HT-29 (cell line): ENCODE measurements at regions not wholly inside any gene's neighbourhood (a gene's known extent, or its start where the extent isn't known, plus 50 kb on each side); places are given as distances from the start of the nearest gene placed in this dataset. TPM values are rescaled to one million over a fixed set of nuclear protein-coding genes. Genes with fewer than 3 reads are reported as not detected.

Experiments used
- DNase-seq: peaks from one replicate; pipeline ENCODE4 v3.0.0-alpha.2; 2015; ENCODE audit warnings: low spot score
- small RNA-seq: library from RNA; depleted of rRNA; stranded (forward); fragments of <200 nt; gene quantifications from one replicate; pipeline ENCODE3, GENCODE V24; 2014

DNA sequence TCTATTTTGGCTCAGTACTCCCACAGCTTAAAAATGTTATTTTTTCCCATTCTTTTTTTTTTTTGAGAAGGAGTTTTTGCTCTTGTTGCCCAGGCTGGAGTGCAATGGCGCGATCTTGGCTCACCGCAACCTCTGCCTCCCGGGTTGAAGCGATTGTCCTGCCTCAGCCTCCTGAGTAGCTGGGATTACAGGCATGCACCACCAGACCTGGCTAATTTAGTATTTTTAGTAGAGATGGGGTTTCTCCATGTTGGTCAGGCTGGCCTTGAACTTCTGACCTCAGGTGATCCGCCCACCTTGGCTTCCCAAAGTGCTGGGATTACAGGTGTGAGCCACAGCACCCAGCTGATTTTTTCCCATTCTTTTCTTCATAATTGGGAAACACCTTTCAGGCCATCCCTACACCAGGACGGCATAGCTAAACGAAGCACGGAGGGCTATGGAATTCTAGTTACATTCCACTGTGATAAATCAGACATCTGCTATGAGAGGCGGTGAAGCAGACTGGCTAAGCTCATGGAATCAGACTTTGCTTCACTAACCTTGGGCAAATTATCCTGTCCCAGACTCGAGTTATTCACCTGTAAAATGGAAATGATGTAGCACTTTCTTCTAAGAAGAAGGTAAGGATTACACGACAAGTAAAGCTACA lies 68.7 kb upstream of the ZFAND5 start:
- peak; percentile 44 for DNase-seq

DNA sequence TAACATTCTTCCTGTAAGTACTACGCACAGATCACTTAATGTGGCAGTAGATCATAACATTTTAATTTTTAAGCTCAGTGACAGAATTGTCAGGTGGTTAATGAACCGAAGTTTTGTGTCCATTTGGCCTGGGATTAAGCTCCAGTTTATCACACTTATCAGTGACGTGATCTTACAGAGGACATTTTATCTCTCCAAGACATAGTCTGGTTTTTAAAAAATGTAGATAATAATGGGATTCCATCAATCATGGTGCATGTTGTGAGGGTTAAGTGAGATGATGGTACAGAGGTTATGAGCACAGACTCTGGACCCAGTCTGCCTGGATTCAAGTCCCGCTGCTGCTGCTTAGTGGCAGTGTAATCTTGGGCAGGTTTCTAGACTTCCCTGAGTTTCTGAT lies 66.0 kb upstream of the ZFAND5 start:
- no peak for DNase-seq

DNA sequence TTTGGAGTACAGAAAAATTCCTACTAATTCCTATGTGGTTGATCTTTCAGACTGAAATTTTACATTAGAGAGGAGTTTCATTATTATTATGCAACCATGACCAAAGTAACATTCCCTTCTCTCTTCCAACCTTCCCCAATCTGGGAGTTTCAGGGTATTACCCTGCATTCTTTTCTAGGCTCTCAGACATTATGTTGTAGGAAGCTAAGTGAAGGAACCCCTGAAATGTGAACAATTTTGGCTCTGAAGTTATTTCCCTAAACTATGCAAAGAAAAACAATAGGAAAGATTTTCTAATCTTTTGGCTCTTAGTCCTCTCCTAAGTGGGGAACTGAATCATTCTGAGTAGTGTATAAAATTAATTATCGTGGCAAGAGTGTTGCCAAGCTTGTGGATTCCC lies 63.3 kb upstream of the ZFAND5 start:
- no peak for DNase-seq

DNA sequence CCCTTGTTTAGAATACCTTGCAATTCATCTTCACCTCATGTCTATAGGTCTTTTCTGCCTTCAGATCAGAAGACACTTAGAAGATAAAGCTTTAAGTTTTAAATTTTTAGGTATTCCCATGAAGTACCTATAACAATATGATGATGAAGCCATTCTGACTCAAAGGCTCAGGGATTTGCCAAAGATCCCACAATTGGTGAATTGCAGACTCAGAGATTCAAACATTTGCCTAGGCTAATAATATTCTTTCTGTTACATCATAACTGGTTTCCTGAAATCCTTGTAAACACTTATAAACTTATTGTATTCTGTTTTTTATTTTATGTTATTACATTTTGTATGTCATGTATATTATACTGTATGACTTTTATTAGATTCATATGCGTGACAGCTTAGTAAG lies 62.8 kb upstream of the ZFAND5 start:
- no peak for DNase-seq

DNA sequence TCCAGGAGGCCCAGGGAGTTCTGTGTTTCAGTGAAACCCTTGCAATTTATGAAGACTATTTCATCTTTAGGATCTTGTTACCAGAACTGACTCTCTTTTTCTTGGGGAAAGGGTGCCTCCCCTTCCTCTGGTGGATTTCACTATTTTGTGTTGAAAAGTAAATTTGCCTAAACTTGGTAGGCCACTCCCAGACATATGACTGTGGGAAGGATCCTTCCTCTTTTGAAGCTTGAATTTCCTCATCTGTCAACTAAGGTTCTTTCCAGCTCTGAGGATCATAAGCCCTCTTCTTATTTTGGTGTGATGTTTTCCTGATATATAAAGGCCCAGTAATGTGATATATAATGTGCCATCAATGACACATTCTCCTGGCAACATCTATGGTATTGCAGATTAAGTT lies 59.1 kb upstream of the ZFAND5 start:
- DNase-seq, result no peak

DNA sequence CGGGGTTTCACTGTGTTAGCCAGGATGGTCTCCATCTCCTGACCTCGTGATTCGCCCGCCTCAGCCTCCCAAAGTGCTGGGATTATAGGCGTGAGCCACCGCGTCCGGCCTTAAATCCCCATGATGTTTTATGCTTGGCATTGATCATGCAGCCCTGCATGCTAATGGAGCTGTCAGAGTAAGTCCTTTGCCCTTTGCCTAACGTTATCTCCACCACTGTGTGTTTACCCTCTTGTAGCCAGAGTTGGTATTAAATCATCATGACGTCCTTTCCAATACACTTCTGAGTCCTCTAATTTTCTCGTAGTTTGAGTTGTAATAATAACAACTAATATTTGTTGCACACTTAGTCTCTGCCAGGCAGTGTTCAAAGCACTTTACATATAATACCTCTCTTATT lies 57.2 kb upstream of the ZFAND5 start:
- no peak for DNase-seq

DNA sequence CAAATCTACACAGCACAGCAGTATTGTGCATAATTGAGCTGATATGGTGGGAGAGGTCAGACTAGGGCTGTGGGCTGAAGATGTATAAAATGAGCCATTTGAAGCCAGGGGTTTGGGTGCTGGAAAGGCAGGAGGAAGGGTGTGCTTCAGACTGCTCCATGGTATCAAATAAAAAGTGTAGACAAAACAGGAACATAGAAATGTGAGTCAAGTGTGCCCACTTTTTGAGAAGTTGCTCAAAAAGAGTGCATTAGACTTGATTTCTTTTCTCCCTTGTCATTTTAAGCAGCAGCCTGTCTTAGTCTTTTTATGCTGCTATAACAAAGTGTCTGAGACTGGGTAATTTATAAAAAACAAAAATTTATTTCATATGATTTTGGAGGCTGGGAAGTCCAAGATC lies 55.8 kb upstream of the ZFAND5 start:
- no peak for DNase-seq

DNA sequence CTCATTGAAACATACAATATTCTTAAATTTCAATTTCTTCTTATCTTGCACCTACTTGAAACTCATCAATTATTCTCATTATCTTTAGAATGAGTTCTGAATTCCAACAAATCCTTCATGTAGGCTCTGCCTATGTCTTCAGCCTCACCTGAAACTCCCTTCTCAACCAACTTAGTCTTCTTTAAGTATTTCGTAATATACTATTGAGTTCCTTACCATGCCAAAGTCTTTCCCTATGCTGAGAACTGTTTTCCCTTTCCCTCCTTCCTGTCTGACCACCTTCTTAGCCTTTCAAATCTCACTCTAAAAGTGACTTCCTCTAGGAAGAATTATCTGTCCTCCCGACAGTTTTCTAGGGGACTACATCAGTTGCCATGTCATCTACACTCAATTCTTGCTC lies 50.9 kb upstream of the ZFAND5 start:
- DNase-seq, result no peak

DNA sequence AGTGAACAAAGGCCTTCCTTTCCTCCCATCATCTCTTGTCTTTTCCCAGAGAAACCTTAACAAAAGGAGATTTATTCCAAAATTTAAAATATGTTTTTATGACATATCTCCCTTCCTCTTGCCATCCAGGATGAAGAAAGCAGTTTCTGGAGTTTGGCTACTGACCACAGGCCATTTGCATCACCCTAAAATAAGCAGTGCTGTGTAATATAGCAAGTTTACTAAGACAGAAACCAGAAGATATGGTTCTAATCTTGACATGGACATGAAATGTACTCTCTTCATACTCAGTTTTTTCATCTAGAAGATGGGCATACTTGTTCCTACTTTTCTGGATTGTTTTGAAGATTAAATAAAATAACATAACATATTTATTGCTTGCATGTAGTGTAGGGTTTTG lies 50.2 kb upstream of the ZFAND5 start:
- DNase-seq, result no peak

Small RNA genes lying in the stretch of these regions (small RNA-seq; reads per million reads assigned to genes)
- not detected for gene AL445646.1
